GM21825 (cell line): ENCODE measurements at regions not wholly inside any gene's neighbourhood (a gene's known extent, or its start where the extent isn't known, plus 50 kb on each side); places are given as distances from the start of the nearest gene placed in this dataset.
"Not testable (repeated sequence)": the region's sequence is repeated elsewhere in the genome, so short reads cannot be mapped to it uniquely, and the experiment has no call there.

ENCODE experiments used
- ATAC-seq: cut with Tn5 transposase; IDR thresholded peaks from one replicate; pipeline ENCODE4 v1.9.1; 2021; ENCODE audit warnings: mild to moderate bottlenecking, moderate library complexity; ENCODE audit not compliant: unreplicated experiment

- ATAC-seq, result peak; percentile 54
These were observed 123.5 kb downstream of the MAP3K7 start for GRCh38 chr6:90463359-90463758.

DNA sequence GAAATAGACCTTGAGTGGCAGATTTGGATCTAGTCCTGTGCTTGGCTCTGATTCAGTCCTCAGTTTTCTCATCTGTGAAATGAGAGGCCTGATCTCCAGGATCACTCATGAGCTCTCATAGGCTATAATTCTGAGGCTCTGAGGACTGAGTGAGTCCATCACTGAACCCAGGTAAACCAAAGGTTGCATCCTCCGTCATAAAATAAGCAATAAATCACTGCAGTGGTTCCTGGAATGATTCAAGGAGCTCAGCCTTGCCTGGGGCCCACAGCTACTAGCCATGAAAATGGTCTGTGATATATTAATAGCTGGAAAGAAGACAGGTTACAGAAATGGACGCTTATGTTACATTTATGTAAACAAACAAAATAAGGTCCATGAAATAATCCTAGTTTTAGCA lies 124.8 kb downstream of the MAP3K7 start:
- no peak for ATAC-seq

- no peak for ATAC-seq
These were observed 125.5 kb downstream of the MAP3K7 start for GRCh38 chr6:90461383-90461782.

GRCh38 chr6:90460051-90460450 lies 126.8 kb downstream of the MAP3K7 start:
- no peak for ATAC-seq

DNA sequence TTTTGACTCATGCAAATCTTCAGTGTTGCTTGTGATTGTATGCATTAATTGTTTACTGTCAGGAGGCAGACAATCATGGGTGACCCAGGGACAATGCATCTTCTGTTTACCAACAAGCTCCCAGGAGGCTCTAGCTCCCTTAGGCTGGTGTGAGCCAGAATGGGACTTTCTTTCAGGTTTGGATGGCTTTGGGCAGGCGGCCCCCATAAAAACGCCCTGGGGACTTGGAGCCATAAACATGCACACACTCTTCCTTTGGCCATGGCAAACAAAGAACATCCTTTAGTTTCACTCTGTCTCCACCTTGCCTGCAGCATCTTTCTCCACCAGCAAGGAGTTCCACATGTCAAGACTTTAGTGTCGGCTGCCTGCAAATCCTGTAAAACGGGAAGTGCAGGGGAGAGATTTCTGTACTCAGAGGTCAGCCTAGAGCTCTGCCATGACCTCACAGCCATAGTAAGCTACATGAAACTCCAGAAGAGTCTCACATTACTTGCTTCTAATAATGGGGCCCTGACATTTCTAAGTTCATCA lies 127.6 kb downstream of the MAP3K7 start:
- ATAC-seq, result no peak

- ATAC-seq, result no peak
These were observed 128.3 kb downstream of the MAP3K7 start for GRCh38 chr6:90458353-90459224.

DNA sequence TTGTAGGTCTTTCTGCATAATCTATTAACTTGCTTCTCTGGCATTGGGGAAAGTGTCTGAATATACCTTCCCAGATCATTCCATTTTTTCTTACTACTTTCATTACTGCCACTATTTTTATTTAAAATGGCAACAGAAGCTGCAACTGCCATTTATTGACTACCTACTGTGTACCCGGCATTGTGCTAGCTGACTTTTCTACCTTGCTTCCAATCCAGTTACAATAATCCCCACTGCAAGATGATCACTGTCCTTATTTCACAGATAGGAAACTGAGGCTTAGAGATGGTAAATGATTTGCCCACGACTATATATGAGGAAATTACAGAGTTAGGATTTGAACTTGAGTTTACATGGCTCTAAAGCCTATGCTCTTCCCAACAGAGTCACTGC lies 129.0 kb downstream of the MAP3K7 start:
- no peak for ATAC-seq

DNA sequence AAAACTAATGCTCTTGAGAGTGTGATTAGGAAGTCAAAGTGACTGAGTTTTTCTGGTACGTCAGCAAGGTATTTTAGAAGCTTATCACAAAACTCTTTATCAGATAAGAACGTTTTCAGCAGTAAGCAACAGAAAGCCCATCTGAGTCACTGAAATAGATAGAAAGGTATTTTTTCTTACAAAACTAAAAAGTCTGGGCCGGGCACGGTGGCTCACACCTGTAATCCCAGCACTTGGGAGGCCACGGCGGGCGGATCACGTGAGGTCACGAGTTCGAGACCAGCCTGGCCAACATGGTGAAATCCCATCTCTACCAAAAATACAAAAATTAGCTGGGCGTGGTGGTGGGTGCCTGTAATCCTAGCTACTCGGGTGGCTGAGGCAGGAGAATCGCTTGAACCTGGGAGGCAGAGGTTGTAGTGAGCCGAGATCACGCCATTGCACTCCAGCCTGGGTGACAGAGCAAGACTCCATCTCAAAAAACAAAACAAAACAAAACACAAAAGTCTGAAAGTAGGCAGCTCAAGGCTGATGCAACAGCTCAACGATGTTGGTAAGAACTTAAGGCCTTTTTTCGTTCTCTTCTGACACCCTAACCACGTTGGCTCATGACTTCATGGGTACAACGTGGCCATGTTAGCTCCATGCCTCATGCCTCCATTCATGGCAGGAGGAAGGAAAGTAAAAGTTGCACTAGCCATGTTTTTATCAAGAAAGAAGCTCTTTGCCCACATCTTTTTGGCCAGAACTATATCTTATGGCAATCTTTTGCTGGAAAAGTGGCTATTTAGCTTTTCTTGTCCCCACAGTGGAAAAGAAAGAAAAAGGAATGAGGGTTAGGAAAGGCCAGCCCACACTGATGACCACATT lies 129.6 kb downstream of the MAP3K7 start:
- not testable (repeated sequence) for ATAC-seq

GRCh38 chr6:90456001-90456400 lies 130.9 kb downstream of the MAP3K7 start:
- ATAC-seq, result no peak

DNA sequence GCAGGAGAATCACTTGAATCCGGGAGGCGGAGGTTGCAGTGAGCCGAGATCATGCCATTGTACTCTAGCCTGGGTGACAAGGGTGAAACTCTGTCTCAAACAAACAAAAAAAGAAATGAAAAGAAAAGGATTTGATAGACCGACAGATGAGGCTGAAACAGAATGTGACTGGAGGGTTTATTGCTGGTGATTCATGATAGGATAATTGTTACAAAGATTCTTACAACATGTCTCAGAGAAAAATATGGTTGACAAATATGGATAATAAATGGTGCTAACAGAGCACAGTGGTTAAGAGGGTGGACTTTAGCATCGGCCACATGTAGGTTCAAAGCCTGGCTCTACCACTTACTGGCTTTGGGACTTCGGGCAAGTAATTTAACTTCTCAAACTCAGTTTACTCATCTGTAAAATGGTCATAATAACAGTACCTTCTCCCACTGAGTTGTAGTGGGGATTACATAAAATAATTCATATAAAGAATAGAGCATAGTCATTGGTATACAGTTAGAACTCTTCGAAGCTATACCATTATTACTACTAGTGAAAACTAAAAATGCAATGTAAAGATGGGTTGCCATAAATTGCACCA lies 131.9 kb downstream of the MAP3K7 start:
- no peak for ATAC-seq

DNA sequence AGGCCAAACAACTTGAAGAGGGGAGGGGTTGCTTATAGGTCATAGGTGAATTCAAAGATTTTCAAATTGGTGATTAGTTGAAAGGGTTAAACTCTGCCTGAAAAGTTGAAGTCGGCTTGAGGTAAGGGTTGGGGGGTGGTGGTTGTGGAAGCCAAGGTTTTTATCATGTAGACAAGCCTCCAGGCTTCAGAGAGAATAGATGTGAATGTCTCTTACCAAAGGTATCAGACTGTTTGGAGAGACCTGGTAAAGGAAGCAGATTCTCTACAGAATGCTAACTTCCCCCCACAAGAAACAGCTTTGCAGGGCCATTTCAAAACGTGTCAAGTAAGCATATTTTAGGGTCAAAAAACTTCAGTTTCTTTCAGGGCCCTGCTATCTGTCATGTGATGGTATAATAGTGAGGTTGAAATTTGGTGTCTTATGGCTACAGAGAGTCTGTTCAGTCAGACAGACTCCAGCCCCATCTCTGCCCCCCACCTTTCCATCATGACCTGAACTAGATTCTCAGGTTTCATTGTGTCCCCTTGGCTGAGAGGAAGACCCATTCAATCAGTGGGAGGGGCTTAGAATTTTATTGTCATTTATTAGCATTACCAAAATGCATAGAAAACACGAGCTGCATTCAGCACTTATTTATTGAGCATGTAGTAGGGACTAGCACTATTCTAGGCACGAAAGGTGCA lies 136.5 kb downstream of the MAP3K7 start:
- ATAC-seq, result no peak

- ATAC-seq, result no peak
These were observed 137.6 kb downstream of the MAP3K7 start for GRCh38 chr6:90449311-90449710.

DNA sequence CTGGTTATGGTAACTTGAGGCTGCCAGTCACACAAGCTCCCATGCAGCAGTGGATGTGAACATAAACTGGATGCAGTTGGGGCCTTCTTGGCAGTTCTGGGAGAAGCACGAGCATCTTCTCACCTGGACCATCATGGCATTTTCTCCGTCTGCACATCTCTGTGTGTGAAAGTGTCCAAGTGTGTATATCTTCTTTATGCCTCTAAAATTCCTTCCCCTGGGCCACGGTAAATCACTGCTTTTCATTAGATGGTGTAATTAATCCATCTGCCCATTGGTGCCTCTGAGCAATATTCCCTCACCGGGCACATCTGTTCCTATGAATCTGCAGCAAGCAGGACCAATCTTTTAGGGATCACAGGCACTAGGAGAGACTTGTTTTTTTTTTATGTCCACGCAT lies 138.0 kb downstream of the MAP3K7 start:
- no peak for ATAC-seq

GRCh38 chr6:90446164-90446563 lies 140.7 kb downstream of the MAP3K7 start:
- no peak for ATAC-seq

- no peak for ATAC-seq
These were observed 141.3 kb downstream of the MAP3K7 start for GRCh38 chr6:90445533-90446108.

DNA sequence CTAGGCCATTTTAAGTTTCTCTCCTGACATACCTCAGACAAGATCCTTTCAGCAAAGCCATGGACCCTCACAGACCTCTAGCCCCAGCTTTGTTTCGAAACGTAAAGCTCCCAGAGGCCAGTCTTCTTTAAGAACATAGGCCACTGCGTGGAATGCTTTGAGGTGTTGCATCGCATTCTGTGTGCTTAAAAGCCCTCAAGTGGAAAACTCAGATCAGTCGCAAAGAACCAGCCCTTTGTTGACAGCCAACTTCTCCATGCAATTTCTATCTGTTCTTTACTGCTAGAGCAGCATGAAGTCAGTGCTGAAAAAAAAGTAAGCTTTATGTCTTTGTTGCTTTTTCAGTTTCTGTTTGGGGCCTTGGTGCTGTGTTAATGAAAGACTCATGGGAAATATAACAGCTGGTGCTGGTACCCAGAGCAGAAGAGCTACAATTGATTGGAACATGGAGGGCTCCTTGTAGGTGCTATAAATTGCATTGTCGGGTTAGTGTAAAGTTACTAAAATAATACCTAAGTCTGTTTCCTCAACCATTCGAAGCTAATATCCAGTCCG lies 142.6 kb downstream of the MAP3K7 start:
- no peak for ATAC-seq

- ATAC-seq, result no peak
These were observed 144.5 kb downstream of the MAP3K7 start for GRCh38 chr6:90442366-90442765.

GRCh38 chr6:90440586-90441283 lies 144.1 kb upstream of the BACH2 start:
- no peak for ATAC-seq

DNA sequence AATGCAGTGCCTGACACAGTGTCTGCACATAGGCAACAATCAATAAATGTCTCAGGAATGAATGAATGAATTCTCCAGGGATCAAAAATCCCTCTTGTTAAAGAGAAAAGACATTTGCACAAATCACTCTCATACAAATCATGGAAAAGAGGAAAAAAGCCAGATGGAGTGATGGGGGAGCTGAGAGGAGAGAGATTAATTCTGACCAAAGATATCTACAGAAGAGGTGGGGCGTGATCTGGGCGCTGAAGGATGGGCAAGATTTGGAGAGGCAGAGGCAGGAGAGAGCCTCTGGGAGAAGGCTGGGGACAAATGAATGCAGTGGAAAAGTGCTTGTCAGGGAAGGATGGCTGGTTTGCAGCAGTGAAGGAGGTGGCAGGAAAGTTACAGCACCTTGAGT lies 142.9 kb upstream of the BACH2 start:
- no peak for ATAC-seq
